ENCODE measurements at regions not wholly inside any gene's neighbourhood (a gene's known extent, or its start where the extent isn't known, plus 50 kb on each side); places are given as distances from the start of the nearest gene placed in this dataset.

GRCh38 chr7:81029511-81029910 is 110.7 kb upstream of the SEMA3C start:
- no peak for TF ChIP-seq CTCF (optimal IDR thresholded peaks at IDR 0.05 in 1 of 3, IDR thresholded peaks at IDR 0.05 in 1 of 3, conservative IDR thresholded peaks at IDR 0.05 in 1 of 3; ENCODE audit: extremely low read depth in 1 of 3, insufficient read depth in 2 of 3, low read length in 3 of 3)
- no peak for TF ChIP-seq EZH2 (IDR thresholded peaks at IDR 0.05; ENCODE audit: low read length)
